ENCODE measurements at regions not wholly inside any gene's neighbourhood (a gene's known extent, or its start where the extent isn't known, plus 50 kb on each side); places are given as distances from the start of the nearest gene placed in this dataset.

- TF ChIP-seq POLR2A (IDR thresholded peaks at IDR 0.05) (no peak), CTCF (IDR thresholded peaks at IDR 0.05) (no peak)
Measured at GRCh38 chr14:76664790-76665189, 96.5 kb upstream of the VASH1 start.
